ENCODE measurements at regions not wholly inside any gene's neighbourhood (a gene's known extent, or its start where the extent isn't known, plus 50 kb on each side); places are given as distances from the start of the nearest gene placed in this dataset.

DNA sequence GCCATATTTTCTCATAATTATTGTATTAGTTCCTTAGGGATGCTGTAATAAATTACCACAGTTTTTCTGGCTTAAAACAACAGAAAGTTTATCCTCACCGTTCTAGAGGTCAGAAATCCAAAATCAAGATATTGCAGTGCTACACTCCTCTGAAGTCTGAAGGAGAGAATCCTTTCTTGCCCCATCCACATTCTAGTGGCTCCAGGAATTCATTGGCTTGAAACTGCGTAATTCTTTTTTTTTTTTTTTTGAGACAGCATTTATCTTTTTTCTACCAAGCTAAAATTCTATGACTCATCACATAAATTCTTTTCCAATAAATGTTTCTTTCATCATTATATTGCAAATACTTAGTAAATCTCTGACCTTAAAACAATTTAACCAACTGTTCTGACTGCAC, 451.0 kb upstream of the RGS18 start:
- Histone ChIP-seq H3K23ac (ENCODE audit: low read depth, low read length) (no peak overlapping the region), H3K4ac (ENCODE audit: low read depth, low read length) (no peak overlapping the region), H2BK20ac (ENCODE audit: low read depth, low read length) (no peak overlapping the region), H2BK5ac (ENCODE audit: low read depth, low read length, poor library complexity, severe bottlenecking) (no peak overlapping the region), H3K36me3 (ENCODE audit: control insufficient read depth, insufficient read depth, low read length) (no peaks in the 10 kb centered on the region), H3K27ac (ENCODE audit: insufficient read depth, low read length) (no peak overlapping the region), H3K4me2 (ENCODE audit: low read depth, low read length) (no peak overlapping the region), H3K9me3 (ENCODE audit: control insufficient read depth, insufficient read depth, low read length) (no peaks in the 10 kb centered on the region), H3K9ac (ENCODE audit: low read depth, low read length) (no peak overlapping the region), H4K91ac (ENCODE audit: insufficient read depth, low read depth, low read length) (no peak overlapping the region), H3K79me1 (ENCODE audit: low read depth in 1 of 2, low read length in 2 of 2) (no peaks in the 10 kb centered on the region), H3K18ac (ENCODE audit: low read depth, low read length) (no peak overlapping the region), H2BK15ac (ENCODE audit: low read depth, low read length) (no peak overlapping the region), H3K4me3 (ENCODE audit: insufficient read depth, low read depth, low read length) (no peak overlapping the region), H2AK9ac (replicated peaks; ENCODE audit: low read depth, low read length, poor library complexity) (no peak overlapping the region), H3K4me1 (ENCODE audit: control insufficient read depth, insufficient read depth, low read length) (no peaks in the 10 kb centered on the region), H2AFZ (replicated peaks; ENCODE audit: low read length, poor library complexity) (no peak overlapping the region), H3K56ac (ENCODE audit: extremely low read depth, insufficient read depth, low read length) (no peak overlapping the region), H3K9me1 (ENCODE audit: insufficient read depth, low read length) (no peaks in the 10 kb centered on the region), H2AK5ac (ENCODE audit: low read depth, low read length) (no peak overlapping the region), H2BK120ac (ENCODE audit: low read depth, low read length) (no peak overlapping the region), H4K20me1 (ENCODE audit: insufficient read depth, low read length) (no peaks in the 10 kb centered on the region), H3K27me3 (ENCODE audit: control insufficient read depth, insufficient read depth, low read length) (no peaks in the 10 kb centered on the region), H4K8ac (ENCODE audit: low read depth in 2 of 2, low read length in 2 of 2) (no peak overlapping the region), H3K14ac (replicated peaks; ENCODE audit: low read depth, low read length) (no peak overlapping the region), H4K5ac (ENCODE audit: low read depth, low read length) (no peak overlapping the region)
- ChIA-PET CTCF (interaction anchor here (1.5 kb wide), 1 partner anchor 15 kb away, joined by 4 read pairs; no protein-coding TSS in a partner anchor), POLR2A (ENCODE audit: unreplicated experiment) (no interaction called here)
- no CpG with 5 or more reads among the region's 2 CpGs for WGBS, 2 experiments (ENCODE audit: extremely low coverage in 2 of 2, insufficient read length in 1 of 2)
- dilution Hi-C loops (cut with HindIII; ENCODE audit: low sequenced_read_pairs, unreplicated experiment): no loop called here
- peak; percentile 53; the same call in 1 of the 2 replicates for ATAC-seq (ENCODE audit: low read depth)
- intact Hi-C loops (cut with micrococcal nuclease): no loop called here
- peak; percentile 49 for DNase-seq
- TF ChIP-seq RAD21 (IDR thresholded peaks at IDR 0.05; ENCODE audit: low read length): no peak
- peak; percentile 30; the same call in 1 of the 2 replicates for TF ChIP-seq FOS (IDR thresholded peaks at IDR 0.05; ENCODE audit: low read depth, low read length)
- BruUV-seq (replicated peaks): no TSS peak
- in situ Hi-C loops (cut with MboI; ENCODE audit: low sequenced_read_pairs): no loop called here

Measured in IMR-90 (cell line).